Natural killer cell (primary cell): ENCODE measurements at regions not wholly inside any gene's neighbourhood (a gene's known extent, or its start where the extent isn't known, plus 50 kb on each side); places are given as distances from the start of the nearest gene placed in this dataset.

Experiments
- ATAC-seq, 3 donors: fragments of 150-1000 bp in 2 of 3; fragments of 200-7000 bp in 1 of 3; cut with Tn5 transposase; 1 replicate in 1 of 3; 2 replicates in 2 of 3; pipeline ENCODE4 v1.10.0; 2021; ENCODE audit warnings: mild to moderate bottlenecking in 2 of 3, moderate library complexity in 2 of 3
- DNase-seq, 2 donors: peaks; one replicate each; pipeline versions ENCODE4 v3.0.0 to v3.0.0-alpha.2; 2013 to 2021; ENCODE audit warnings: mixed read lengths in 1 of 2
- H3K27ac ChIP-seq: one replicate; pipeline ENCODE4 v1.5.1; 2013; ENCODE audit warnings: mild to moderate bottlenecking, low read length
- H3K27me3 ChIP-seq: one replicate; pipeline ENCODE4 v1.6.1; 2013; ENCODE audit warnings: low read length; ENCODE audit not compliant: control insufficient read depth, insufficient read depth
- H3K36me3 ChIP-seq: one replicate; pipeline ENCODE4 v1.6.1; 2013; ENCODE audit warnings: low read length; ENCODE audit not compliant: control insufficient read depth, insufficient read depth
- H3K4me1 ChIP-seq: one replicate; pipeline ENCODE4 v1.6.1; 2013; ENCODE audit warnings: low read length; ENCODE audit not compliant: control insufficient read depth, insufficient read depth
- H3K4me3 ChIP-seq: one replicate; pipeline ENCODE4 v1.5.1; 2013; ENCODE audit warnings: low read length
- H3K9me3 ChIP-seq: one replicate; pipeline ENCODE4 v1.6.1; 2013; ENCODE audit warnings: low read length; ENCODE audit not compliant: control insufficient read depth, insufficient read depth
- H3K27ac Mint-ChIP-seq, 2 donors: one replicate each; pipeline ENCODE4 v1.8.0; 2022; ENCODE audit warnings: mild to moderate bottlenecking in 2 of 2, mixed read lengths in 2 of 2, moderate library complexity in 1 of 2
- H3K27me3 Mint-ChIP-seq, 2 donors: one replicate each; pipeline ENCODE4 v1.8.0; 2022; ENCODE audit warnings: low read depth in 2 of 2, mixed read lengths in 2 of 2
- H3K36me3 Mint-ChIP-seq: one replicate; pipeline ENCODE4 v1.8.0; 2022; ENCODE audit warnings: mixed read lengths
- H3K4me1 Mint-ChIP-seq, 2 donors: one replicate each; pipeline ENCODE4 v1.8.0; 2022; ENCODE audit warnings: mixed read lengths in 2 of 2
- H3K4me3 Mint-ChIP-seq: one replicate; pipeline ENCODE4 v1.8.0; 2022; ENCODE audit warnings: mild to moderate bottlenecking, moderate library complexity, mixed read lengths
- H3K9me3 Mint-ChIP-seq, 2 donors: one replicate each; pipeline ENCODE4 v1.8.0; 2022; ENCODE audit warnings: mixed read lengths in 2 of 2
- WGBS: methylation state at CpG from one replicate; pipeline ENCODE4 v1.1.7; 2013; ENCODE audit warnings: missing lambda C conversion rate; ENCODE audit not compliant: insufficient coverage; 5-methylcytosine and 5-hydroxymethylcytosine counted together
- intact Hi-C: fragments of 100-400 bp; cut with micrococcal nuclease; formaldehyde crosslinking; loops from one replicate; pipeline ENCODE4 v1.14.2; 2022
- TF ChIP-seq, protein P1 (sequence below): fragments of 200-600 bp; IDR thresholded peaks from one replicate; pipeline ENCODE4 v1.8.0; 2022; ENCODE audit warnings: antibody characterized with exemption

DNA sequence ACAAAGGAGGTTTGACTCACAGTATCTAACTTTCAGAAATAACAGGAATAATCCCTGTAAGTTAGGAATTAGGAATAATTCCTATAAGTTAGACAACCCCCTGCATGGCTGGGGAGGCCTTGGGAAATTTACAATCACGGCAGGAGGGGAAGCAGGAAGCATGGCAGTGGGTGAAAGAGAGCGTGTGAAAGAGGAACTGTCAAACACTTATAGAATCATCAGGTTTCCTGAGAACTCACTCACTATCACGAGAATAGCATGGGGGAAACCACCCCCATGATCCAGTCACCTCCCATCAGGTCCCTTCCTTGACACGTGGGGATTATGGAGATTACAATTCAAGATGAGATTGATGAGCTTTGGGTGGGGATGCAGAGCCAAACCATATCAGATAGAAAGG, 385.5 kb downstream of the IL20RB start:
- peaks cover 10 to 11% of the 10 kb centered on the region in 2 donors for H3K9me3 Mint-ChIP-seq
- H3K27ac ChIP-seq: no peak overlapping the region
- H3K27me3 ChIP-seq: no peaks in the 10 kb centered on the region
- ATAC-seq (no peak), DNase-seq (no peak)
- H3K9me3 ChIP-seq: peaks cover 7% of the 10 kb centered on the region
- no peaks in the 10 kb centered on the region for H3K4me1 ChIP-seq
- H3K36me3 Mint-ChIP-seq: no peaks in the 10 kb centered on the region
- intact Hi-C loops: no loop called here
- WGBS: 10% methylated on average over 2 of the region's 4 CpGs
- no peaks in the 10 kb centered on the region for H3K27me3 Mint-ChIP-seq
- no peak overlapping the region for H3K4me3 ChIP-seq
- H3K36me3 ChIP-seq: no peaks in the 10 kb centered on the region
- TF ChIP-seq, protein P1, sequence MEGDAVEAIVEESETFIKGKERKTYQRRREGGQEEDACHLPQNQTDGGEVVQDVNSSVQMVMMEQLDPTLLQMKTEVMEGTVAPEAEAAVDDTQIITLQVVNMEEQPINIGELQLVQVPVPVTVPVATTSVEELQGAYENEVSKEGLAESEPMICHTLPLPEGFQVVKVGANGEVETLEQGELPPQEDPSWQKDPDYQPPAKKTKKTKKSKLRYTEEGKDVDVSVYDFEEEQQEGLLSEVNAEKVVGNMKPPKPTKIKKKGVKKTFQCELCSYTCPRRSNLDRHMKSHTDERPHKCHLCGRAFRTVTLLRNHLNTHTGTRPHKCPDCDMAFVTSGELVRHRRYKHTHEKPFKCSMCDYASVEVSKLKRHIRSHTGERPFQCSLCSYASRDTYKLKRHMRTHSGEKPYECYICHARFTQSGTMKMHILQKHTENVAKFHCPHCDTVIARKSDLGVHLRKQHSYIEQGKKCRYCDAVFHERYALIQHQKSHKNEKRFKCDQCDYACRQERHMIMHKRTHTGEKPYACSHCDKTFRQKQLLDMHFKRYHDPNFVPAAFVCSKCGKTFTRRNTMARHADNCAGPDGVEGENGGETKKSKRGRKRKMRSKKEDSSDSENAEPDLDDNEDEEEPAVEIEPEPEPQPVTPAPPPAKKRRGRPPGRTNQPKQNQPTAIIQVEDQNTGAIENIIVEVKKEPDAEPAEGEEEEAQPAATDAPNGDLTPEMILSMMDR: no peak
- H3K27ac Mint-ChIP-seq: no peak overlapping the region
- no peak overlapping the region for H3K4me3 Mint-ChIP-seq
- no peaks in the 10 kb centered on the region for H3K4me1 Mint-ChIP-seq

DNA sequence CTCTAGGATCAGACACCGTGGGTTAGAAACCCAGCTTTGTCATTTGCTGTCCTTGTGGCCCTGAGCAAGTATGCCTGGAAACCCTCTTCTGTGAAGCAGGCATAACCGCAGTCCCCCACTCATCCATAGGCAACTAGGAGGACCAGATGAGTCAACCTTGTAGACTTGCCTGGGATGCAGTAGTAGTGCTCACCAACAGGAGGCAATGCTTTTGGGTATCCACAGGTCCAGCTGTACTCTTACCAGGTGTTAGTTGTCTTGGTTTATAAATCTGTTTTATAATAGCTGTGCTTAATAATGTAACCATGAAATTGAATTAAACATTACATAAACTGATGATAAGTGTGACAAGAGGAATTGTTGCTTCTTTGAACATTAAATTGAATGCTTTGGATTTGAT, 389.3 kb downstream of the IL20RB start:
- H3K27me3 Mint-ChIP-seq: no peaks in the 10 kb centered on the region

DNA sequence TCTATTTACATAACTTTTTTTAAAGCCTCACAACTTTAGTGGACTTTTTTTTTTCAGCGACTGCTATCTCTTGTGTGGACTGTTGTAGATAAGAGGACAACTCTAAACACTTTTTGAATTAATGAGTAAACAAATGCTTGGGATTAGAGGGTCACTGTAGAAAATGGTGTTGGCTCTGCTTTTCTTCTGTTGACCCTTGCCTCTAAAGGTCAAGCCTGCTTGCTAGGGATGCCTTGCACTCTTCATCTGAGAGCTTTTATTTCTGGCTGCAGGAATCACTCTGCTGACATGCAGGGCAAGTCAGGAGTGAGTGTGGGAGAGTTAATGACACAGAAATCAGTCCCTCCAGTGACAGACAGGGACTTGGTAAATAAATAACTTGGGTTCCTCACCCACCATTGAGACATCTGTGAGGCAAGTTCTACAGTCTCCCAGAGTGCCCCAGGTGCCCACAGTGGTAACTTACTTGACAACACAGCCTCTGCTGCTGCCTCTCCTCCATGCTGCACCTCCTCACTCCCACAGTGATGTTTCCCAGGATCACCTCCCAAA, 390.1 kb downstream of the IL20RB start:
- H3K9me3 Mint-ChIP-seq: peaks cover 9 to 15% of the 10 kb centered on the region in 2 donors
- TF ChIP-seq, protein P1: no peak
- Histone ChIP-seq H3K9me3 (peaks cover 2% of the 10 kb centered on the region), H3K4me3 (no peak overlapping the region), H3K4me1 (no peaks in the 10 kb centered on the region), H3K27me3 (no peaks in the 10 kb centered on the region), H3K36me3 (no peaks in the 10 kb centered on the region), H3K27ac (no peak overlapping the region)
- no peak overlapping the region for H3K4me3 Mint-ChIP-seq
- no CpG with 5 or more reads among the region's 1 CpG for WGBS
- H3K27me3 Mint-ChIP-seq: no peaks in the 10 kb centered on the region
- no peaks in the 10 kb centered on the region for H3K4me1 Mint-ChIP-seq
- ATAC-seq: no peak
- no peak for DNase-seq
- peaks cover 4% of the 10 kb centered on the region for H3K36me3 Mint-ChIP-seq
- no peak overlapping the region for H3K27ac Mint-ChIP-seq
- intact Hi-C loops: no loop called here

More for the DNA sequence above, 389.3 kb downstream of the IL20RB start:
- Histone ChIP-seq H3K4me3 (no peak overlapping the region), H3K4me1 (no peaks in the 10 kb centered on the region), H3K36me3 (no peaks in the 10 kb centered on the region), H3K9me3 (peaks cover 2% of the 10 kb centered on the region), H3K27ac (no peak overlapping the region), H3K27me3 (no peaks in the 10 kb centered on the region)
- TF ChIP-seq, protein P1: no peak
- no peak for ATAC-seq
- Mint-ChIP-seq H3K36me3 (no peaks in the 10 kb centered on the region), H3K27ac (no peak overlapping the region), H3K4me3 (no peak overlapping the region), H3K9me3 (peaks cover 11 to 18% of the 10 kb centered on the region in 2 donors), H3K4me1 (no peaks in the 10 kb centered on the region)
- DNase-seq: no peak
- intact Hi-C loops: no loop called here
- WGBS: 79% methylated on average over 2 of the region's 2 CpGs

DNA sequence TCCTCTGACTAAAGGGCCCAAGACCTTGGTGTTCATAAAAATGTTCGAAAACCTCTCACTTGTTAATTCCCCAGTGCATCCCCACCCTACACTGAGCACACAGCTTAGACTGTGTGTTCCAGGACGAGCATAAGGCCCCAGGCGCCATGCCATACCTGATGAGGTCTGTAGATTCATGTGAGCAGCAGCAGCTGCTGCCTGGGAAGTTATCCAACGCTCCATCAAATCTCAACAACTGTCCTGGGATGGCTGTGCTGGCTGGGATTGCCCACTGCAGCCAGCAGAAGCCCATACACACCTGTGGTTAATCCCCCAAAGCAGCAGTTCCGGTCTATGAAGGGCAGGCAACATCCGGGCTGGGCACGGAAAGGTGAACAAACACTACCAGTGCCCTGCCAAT, 391.2 kb downstream of the IL20RB start:
- H3K27ac Mint-ChIP-seq: no peak overlapping the region

More for the DNA sequence above, 391.2 kb downstream of the IL20RB start:
- no peak for ATAC-seq
- DNase-seq: no peak
- Histone ChIP-seq H3K36me3 (no peaks in the 10 kb centered on the region), H3K4me3 (no peak overlapping the region), H3K9me3 (peaks cover 2% of the 10 kb centered on the region), H3K4me1 (no peaks in the 10 kb centered on the region), H3K27ac (no peak overlapping the region), H3K27me3 (no peaks in the 10 kb centered on the region)
- intact Hi-C loops: no loop called here
- Mint-ChIP-seq H3K4me3 (no peak overlapping the region), H3K4me1 (no peaks in the 10 kb centered on the region), H3K9me3 (peaks cover 9 to 16% of the 10 kb centered on the region in 2 donors), H3K27me3 (no peaks in the 10 kb centered on the region), H3K36me3 (peaks cover 6% of the 10 kb centered on the region)
- TF ChIP-seq, protein P1: no peak
- WGBS: 68% methylated on average over 7 of the region's 7 CpGs
